Astrocyte of the cerebellum (primary cell): ENCODE measurements at regions not wholly inside any gene's neighbourhood (a gene's known extent, or its start where the extent isn't known, plus 50 kb on each side); places are given as distances from the start of the nearest gene placed in this dataset.

Experiments
- DNase-seq: peaks from one replicate; pipeline ENCODE4 v3.0.0-alpha.2; 2011; ENCODE audit warnings: low read depth
- H3K4me3 ChIP-seq: 2 replicates; pipeline ENCODE4 v1.5.1; 2011; ENCODE audit warnings: mild to moderate bottlenecking, low read depth, low read length, moderate library complexity
- CTCF ChIP-seq: IDR thresholded peaks from 2 replicates; pipeline ENCODE4 v1.5.1; 2012; ENCODE audit warnings: low read length, low read depth, moderate library complexity, mild to moderate bottlenecking; ENCODE audit errors: missing control alignments
- in situ Hi-C: cut with HindIII; loops from 2 replicates; pipeline ENCODE4 v1.10.0; 2017; ENCODE audit warnings: low sequenced_read_pairs

DNA sequence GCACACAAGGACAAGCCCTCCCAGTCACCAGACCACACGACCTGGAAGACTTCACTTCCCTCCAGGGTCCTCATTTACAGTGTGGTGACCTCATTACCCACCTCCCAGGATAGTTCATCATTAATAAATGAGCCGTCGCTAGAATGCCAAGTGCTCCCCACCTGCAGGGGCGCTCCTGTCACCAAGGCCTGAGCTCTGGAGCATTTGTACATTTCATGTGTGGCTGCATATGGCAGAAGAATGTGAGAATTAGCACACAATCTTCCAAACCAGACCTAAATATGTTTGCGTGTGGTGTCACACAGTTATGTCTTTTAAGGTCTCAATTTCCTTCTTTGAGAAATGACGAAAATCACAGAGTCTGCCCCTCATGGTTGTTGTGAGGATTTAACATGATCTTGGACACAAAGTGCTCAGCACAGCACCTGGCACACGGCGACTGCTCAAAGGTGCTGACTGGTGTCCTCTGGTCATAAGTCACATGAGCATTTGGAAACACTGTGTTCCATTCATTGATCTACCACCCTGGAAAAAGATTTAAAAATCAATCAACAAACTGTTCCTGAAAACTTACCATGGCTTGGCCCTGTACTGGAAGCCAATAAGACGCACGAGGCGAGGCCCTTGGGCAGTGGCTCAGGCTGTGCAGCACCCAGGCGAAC is 150.6 kb upstream of the SPACA7 start:
- H3K4me3 ChIP-seq, result no peak overlapping the region
- DNase-seq, result no peak
- no peak for TF ChIP-seq CTCF
- in situ Hi-C loops, result loop anchor here (25.0 kb wide), 1 partner anchor 112 kb away; no protein-coding TSS in a partner anchor

- H3K4me3 ChIP-seq, result no peak overlapping the region
- in situ Hi-C loops, result loop anchor here (25.0 kb wide), 1 partner anchor 111 kb away; no protein-coding TSS in a partner anchor
- no peak for DNase-seq
- TF ChIP-seq CTCF, result no peak
These were observed 149.7 kb upstream of the SPACA7 start for GRCh38 chr13:112226320-112227002.

- DNase-seq, result no peak
- in situ Hi-C loops, result loop anchor here (25.0 kb wide), 1 partner anchor 110 kb away; no protein-coding TSS in a partner anchor
- TF ChIP-seq CTCF, result no peak
- no peak overlapping the region for H3K4me3 ChIP-seq
These were observed 149.1 kb upstream of the SPACA7 start for GRCh38 chr13:112227031-112227430.

DNA sequence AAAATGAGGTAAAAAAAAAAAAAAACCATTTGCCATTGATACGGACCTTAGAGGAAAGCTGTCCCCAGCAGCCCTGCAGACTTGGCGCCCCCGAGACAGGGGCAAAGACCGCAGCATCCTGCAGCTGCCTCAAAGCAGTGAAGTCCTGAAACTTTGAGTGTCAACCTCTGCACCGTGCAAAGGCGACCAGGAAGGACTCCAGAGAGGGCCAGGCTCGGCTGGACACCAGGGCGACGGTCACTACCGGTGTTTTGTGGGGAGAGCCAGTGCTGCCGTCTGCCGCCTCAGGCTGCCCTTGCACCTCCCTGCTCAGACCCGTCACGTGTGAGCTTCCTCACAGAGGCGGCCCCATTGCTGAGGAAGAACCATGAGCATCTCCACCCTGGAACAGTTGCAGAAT is 146.7 kb upstream of the SPACA7 start:
- in situ Hi-C loops, result loop anchor here (25.0 kb wide), 1 partner anchor 108 kb away; no protein-coding TSS in a partner anchor
- DNase-seq, result no peak
- no peak overlapping the region for H3K4me3 ChIP-seq
- TF ChIP-seq CTCF, result no peak

DNA sequence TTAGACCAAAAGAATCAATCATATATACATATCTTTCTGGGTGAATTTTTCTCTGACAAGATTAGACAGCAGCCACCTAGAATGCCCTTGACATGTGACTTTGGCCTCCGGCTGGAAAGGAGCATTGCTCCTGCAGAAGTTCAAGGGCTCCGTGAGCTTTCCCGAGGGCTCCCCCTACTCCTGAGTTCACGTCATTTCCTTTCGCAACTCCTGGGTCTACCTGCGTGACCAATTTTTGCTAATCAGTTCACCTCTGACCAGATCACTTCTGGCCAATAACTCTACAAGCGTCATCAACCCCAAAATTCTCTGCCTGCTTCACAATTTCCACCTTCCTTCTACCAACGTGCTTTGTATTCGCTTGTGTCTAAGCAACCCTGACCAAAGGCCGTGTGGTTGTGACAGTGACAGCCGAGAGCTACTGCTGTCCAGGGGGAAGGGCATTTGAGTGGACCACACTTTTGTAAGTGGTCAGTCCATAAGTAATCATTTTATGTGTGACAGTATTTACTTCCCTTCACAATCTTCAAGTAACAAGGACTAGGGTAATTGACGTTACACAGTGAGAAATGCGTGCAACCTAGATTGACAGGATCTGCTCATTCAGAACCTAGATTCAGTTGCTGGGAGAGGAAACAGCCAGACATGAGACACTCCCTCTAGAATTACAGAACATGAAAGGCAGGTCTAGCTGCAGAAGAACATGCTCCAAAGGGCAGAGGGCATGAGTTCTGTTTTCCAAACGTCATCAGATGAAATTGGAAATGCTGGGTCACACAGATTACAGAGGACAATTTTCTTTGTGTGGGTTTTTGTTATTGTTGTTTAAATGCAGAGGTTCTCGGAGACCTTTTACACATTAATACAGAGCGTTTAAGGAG is 145.9 kb upstream of the SPACA7 start:
- TF ChIP-seq CTCF, result no peak
- in situ Hi-C loops, result loop anchor here (25.0 kb wide), 1 partner anchor 107 kb away; no protein-coding TSS in a partner anchor
- no peak for DNase-seq
- H3K4me3 ChIP-seq, result no peak overlapping the region

DNA sequence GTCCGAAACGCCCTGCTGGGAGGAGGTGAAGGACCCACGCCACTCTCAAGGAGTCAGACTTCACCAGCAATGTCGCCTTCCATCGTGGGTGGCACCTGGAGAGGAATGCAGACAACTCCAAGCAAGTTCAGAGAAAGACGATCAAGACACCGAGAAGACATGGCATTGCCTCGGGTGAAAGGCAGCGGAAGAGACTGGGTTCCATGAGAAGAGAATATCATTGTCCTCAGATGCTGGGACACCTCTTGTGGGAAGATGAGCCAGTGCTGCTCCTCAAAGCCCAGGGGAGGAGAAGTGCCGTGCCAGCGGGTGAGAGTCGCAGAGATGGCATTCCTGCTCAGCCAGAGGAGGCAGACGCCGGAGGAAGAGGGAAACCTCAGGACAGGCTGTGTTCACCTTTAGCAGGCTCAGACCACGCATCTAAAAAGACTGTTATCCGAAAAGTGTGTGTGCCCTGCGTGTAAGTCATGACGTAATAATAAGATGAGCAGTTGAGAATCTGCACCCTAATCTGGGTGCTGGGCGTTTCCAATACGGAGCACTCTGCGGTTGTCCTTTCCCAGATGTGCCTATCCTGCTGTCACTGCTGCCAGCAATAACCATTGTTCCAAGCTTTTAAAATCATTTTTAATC is 144.6 kb upstream of the SPACA7 start:
- DNase-seq, result no peak
- in situ Hi-C loops, result loop anchor here (25.0 kb wide), 1 partner anchor 106 kb away; no protein-coding TSS in a partner anchor
- no peak for TF ChIP-seq CTCF

More for the DNA sequence above, 144.6 kb upstream of the SPACA7 start:
- no peak overlapping the region for H3K4me3 ChIP-seq
